HCT116 (cell line): ENCODE measurements at regions not wholly inside any gene's neighbourhood (a gene's known extent, or its start where the extent isn't known, plus 50 kb on each side); places are given as distances from the start of the nearest gene placed in this dataset.

Experiments
- CEBPB ChIP-seq: IDR thresholded peaks from 2 replicates; pipeline ENCODE4 v1.6.1; 2012; ENCODE audit warnings: low read depth
- EZH2 ChIP-seq: fragments of 200-600 bp; sonication (generic); IDR thresholded peaks from 2 replicates; pipeline ENCODE4 v1.6.1; 2017; ENCODE audit warnings: antibody characterized with exemption, mixed run types
- JUND ChIP-seq: IDR thresholded peaks from 2 replicates; pipeline ENCODE4 v1.6.1; 2012
- POLR2A ChIP-seq: IDR thresholded peaks from 2 replicates; pipeline ENCODE4 v1.7.0; 2011; ENCODE audit warnings: borderline replicate concordance; ENCODE audit not compliant: insufficient read depth, insufficient read length; ENCODE audit errors: extremely low read depth
- RAD21 ChIP-seq: IDR thresholded peaks from 2 replicates; pipeline ENCODE4 v1.6.1; 2012; ENCODE audit warnings: low read depth, mild to moderate bottlenecking
- REST ChIP-seq: IDR thresholded peaks from 2 replicates; pipeline ENCODE4 v1.6.1; 2012; ENCODE audit warnings: low read depth
- SIN3A ChIP-seq: IDR thresholded peaks from 2 replicates; pipeline ENCODE4 v1.6.1; 2012; ENCODE audit warnings: low read depth
- SP1 ChIP-seq: IDR thresholded peaks from 2 replicates; pipeline ENCODE4 v1.6.1; 2012; ENCODE audit warnings: low read depth
- SRF ChIP-seq: IDR thresholded peaks from 2 replicates; pipeline ENCODE4 v1.6.1; 2012; ENCODE audit warnings: low read depth
- TCF7L2 ChIP-seq: IDR thresholded peaks from 2 replicates; pipeline ENCODE4 v1.7.0; 2011; ENCODE audit warnings: borderline replicate concordance, inconsistent platforms; ENCODE audit not compliant: insufficient read depth, insufficient read length; ENCODE audit errors: extremely low read depth
- ZNF274 ChIP-seq: fragments of 200-500 bp; sonication (Bioruptor generic); IDR thresholded peaks from 2 replicates; pipeline ENCODE4 v1.6.1; 2014; ENCODE audit warnings: mild to moderate bottlenecking, low read depth, low read length, inconsistent platforms
- TF ChIP-seq, protein P1 (sequence below): IDR thresholded peaks from 2 replicates; pipeline ENCODE4 v1.6.1; 2012
- TF ChIP-seq, protein P2 (sequence below), 3 experiments: fragments of 200-600 bp in 1 of 3; sonication (generic) in 1 of 3; IDR thresholded peaks in 2 of 3; conservative IDR thresholded peaks in 1 of 3; 2 replicates each; pipeline ENCODE4 v1.5.1; 2012 to 2017; ENCODE audit warnings: low read depth in 2 of 3, low read length in 2 of 3, antibody characterized with exemption in 1 of 3, borderline replicate concordance in 1 of 3, control low read depth in 1 of 3, mild to moderate bottlenecking in 1 of 3, mixed read lengths in 1 of 3, mixed run types in 1 of 3, moderate library complexity in 1 of 3; ENCODE audit not compliant: insufficient read depth in 1 of 3

- TF ChIP-seq RAD21, result no peak
- TF ChIP-seq SIN3A, result no peak
- TF ChIP-seq, protein P1, sequence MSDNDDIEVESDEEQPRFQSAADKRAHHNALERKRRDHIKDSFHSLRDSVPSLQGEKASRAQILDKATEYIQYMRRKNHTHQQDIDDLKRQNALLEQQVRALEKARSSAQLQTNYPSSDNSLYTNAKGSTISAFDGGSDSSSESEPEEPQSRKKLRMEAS, result no peak
- no peak for TF ChIP-seq EZH2
- no peak for TF ChIP-seq REST
- TF ChIP-seq SRF, result no peak
- TF ChIP-seq POLR2A, result no peak
- TF ChIP-seq, protein P2, sequence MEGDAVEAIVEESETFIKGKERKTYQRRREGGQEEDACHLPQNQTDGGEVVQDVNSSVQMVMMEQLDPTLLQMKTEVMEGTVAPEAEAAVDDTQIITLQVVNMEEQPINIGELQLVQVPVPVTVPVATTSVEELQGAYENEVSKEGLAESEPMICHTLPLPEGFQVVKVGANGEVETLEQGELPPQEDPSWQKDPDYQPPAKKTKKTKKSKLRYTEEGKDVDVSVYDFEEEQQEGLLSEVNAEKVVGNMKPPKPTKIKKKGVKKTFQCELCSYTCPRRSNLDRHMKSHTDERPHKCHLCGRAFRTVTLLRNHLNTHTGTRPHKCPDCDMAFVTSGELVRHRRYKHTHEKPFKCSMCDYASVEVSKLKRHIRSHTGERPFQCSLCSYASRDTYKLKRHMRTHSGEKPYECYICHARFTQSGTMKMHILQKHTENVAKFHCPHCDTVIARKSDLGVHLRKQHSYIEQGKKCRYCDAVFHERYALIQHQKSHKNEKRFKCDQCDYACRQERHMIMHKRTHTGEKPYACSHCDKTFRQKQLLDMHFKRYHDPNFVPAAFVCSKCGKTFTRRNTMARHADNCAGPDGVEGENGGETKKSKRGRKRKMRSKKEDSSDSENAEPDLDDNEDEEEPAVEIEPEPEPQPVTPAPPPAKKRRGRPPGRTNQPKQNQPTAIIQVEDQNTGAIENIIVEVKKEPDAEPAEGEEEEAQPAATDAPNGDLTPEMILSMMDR (IDR thresholded peaks at IDR 0.05 in 2 of 3, conservative IDR thresholded peaks at IDR 0.05 in 1 of 3; ENCODE audit: borderline replicate concordance in 1 of 3, insufficient read depth in 1 of 3, low read depth in 2 of 3, low read length in 2 of 3), result no peak
- TF ChIP-seq SP1, result no peak
- TF ChIP-seq ZNF274, result no peak
- TF ChIP-seq JUND, result no peak
- no peak for TF ChIP-seq CEBPB
- TF ChIP-seq TCF7L2, result no peak
These were observed 437.9 kb downstream of the FOXO1 start for GRCh38 chr13:40228496-40228895.
